Muscle of leg (tissue), 3 donors: ENCODE measurements at regions not wholly inside any gene's neighbourhood (a gene's known extent, or its start where the extent isn't known, plus 50 kb on each side); places are given as distances from the start of the nearest gene placed in this dataset.

Source experiments
- DNase-seq: peaks from one replicate; pipeline ENCODE4 v3.0.0; 2013
- H3K27ac ChIP-seq: one replicate; pipeline ENCODE4 v1.5.1; 2013; ENCODE audit warnings: mild to moderate bottlenecking, low read length, control low read depth
- H3K27me3 ChIP-seq: one replicate; pipeline ENCODE4 v1.6.1; 2013; ENCODE audit warnings: low read length; ENCODE audit not compliant: control insufficient read depth, insufficient read depth
- H3K36me3 ChIP-seq: one replicate; pipeline ENCODE4 v1.6.1; 2013; ENCODE audit warnings: low read length; ENCODE audit not compliant: control insufficient read depth, insufficient read depth
- H3K4me1 ChIP-seq: one replicate; pipeline ENCODE4 v1.6.1; 2013; ENCODE audit warnings: low read length; ENCODE audit not compliant: control insufficient read depth, insufficient read depth
- H3K4me3 ChIP-seq: one replicate; pipeline ENCODE4 v1.5.1; 2013; ENCODE audit warnings: low read length, control low read depth
- H3K9me3 ChIP-seq: replicated peaks from 2 replicates; pipeline ENCODE4 v1.6.1; 2013; ENCODE audit warnings: low read depth, low read length; ENCODE audit not compliant: control insufficient read depth
- WGBS: methylation state at CpG from one replicate; pipeline ENCODE4 v1.1.5; 2013; ENCODE audit warnings: missing lambda C conversion rate; ENCODE audit not compliant: insufficient coverage; 5-methylcytosine and 5-hydroxymethylcytosine counted together

DNA sequence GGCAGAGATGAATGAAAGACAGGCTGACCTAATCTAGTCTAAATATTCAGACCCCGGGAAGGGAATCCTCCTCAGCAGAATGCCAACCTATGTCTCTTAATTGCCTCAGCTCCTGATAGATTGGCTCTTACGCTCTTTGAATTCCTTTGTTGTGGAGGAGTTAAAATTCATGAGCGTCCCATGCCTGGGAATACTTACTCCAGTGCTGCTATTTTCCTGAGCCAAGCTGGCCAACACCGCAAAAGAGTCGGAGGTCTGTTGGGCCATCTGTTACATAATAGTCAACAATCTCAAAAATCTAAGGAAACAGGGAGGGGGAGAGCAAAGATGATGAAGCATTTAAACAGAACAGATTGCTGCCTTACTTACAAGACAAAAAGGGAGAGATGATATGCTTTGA, 182.8 kb downstream of the ASCL1 start:
- H3K27ac ChIP-seq = no peak overlapping the region
- no CpG with 5 or more reads among the region's 5 CpGs for WGBS
- no peaks in the 10 kb centered on the region for H3K27me3 ChIP-seq
- H3K4me3 ChIP-seq = no peak overlapping the region
- H3K36me3 ChIP-seq = no peaks in the 10 kb centered on the region
- no peaks in the 10 kb centered on the region for H3K4me1 ChIP-seq
- DNase-seq = no peak
- H3K9me3 ChIP-seq = no peaks in the 10 kb centered on the region

- no peaks in the 10 kb centered on the region for H3K27me3 ChIP-seq
- H3K4me3 ChIP-seq = no peak overlapping the region
- no peaks in the 10 kb centered on the region for H3K4me1 ChIP-seq
- no peak for DNase-seq
- H3K9me3 ChIP-seq = no peaks in the 10 kb centered on the region
- H3K36me3 ChIP-seq = no peaks in the 10 kb centered on the region
- 84% methylated on average over 4 of the region's 5 CpGs for WGBS
- no peak overlapping the region for H3K27ac ChIP-seq
These were observed 186.8 kb downstream of the ASCL1 start for GRCh38 chr12:103144278-103144677.

GRCh38 chr12:103160622-103161021, 203.1 kb downstream of the ASCL1 start:
- 71% methylated on average over 1 of the region's 2 CpGs for WGBS
- no peaks in the 10 kb centered on the region for H3K27me3 ChIP-seq
- H3K36me3 ChIP-seq = no peaks in the 10 kb centered on the region
- H3K27ac ChIP-seq = no peak overlapping the region
- DNase-seq = no peak
- H3K4me3 ChIP-seq = no peak overlapping the region
- no peaks in the 10 kb centered on the region for H3K9me3 ChIP-seq
- H3K4me1 ChIP-seq = no peaks in the 10 kb centered on the region

DNA sequence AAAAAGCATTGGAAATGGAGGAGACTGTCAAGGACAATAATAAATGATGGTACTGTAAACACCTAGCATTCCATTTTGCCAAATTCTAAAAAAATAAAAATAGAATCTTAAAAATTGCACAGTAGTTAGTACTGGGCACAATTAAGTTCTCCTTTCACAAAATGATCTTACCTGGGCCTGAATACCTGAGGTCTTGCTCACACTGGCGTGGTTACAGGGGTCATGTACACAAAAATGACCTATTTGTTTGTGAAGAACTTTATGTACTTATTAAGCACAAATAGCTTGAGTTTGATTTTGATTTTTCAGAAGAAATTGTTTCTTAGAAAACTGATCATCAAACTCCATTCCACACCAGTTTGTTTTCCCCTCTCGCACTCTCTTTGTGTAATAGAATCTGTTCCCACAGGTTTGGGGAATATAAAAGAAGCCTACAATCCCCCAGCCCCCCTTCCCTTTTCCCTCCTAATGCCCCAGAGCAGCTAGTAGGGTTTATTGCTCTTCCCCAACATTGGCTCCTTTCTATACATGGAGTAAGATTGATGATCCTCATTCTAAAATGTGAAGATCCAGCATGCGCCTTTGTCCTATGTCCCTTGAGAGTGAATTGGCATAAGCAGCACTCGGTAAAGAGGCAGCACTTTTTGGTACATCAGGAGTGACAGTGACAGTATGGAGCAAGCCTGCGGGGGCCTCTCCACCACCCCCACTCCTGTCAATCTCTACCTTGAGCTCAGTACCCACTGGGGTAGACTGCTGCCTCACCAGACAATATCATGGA, 204.3 kb downstream of the ASCL1 start:
- H3K4me1 ChIP-seq = no peaks in the 10 kb centered on the region
- no peaks in the 10 kb centered on the region for H3K36me3 ChIP-seq
- H3K27me3 ChIP-seq = no peaks in the 10 kb centered on the region
- H3K27ac ChIP-seq = no peak overlapping the region
- WGBS = no CpG with 5 or more reads among the region's 5 CpGs
- DNase-seq = no peak
- no peak overlapping the region for H3K4me3 ChIP-seq
- H3K9me3 ChIP-seq = no peaks in the 10 kb centered on the region

DNA sequence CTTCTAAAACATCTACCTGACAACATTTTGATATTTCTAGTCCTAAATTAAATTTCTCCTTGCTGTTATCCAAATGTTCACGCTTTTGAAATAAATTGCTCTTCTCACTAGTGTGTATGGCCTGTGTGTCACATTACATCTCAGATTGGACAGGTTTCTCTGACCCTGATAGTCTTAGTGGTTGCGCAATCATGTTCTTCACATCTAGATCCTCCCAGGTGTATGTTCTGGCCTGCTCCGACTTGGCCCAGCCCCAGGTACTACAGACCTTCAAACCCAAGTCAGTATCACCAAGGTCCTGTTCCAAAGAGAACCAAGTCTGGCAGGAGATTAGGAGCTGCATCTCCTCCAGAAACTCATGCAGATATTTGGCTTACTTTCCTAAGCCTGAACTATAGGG, 209.5 kb downstream of the ASCL1 start:
- Histone ChIP-seq H3K9me3 (no peaks in the 10 kb centered on the region), H3K4me3 (no peak overlapping the region), H3K27me3 (no peaks in the 10 kb centered on the region), H3K27ac (no peak overlapping the region), H3K4me1 (no peaks in the 10 kb centered on the region), H3K36me3 (no peaks in the 10 kb centered on the region)
- 78% methylated on average over 2 of the region's 3 CpGs for WGBS
- DNase-seq = no peak

DNA sequence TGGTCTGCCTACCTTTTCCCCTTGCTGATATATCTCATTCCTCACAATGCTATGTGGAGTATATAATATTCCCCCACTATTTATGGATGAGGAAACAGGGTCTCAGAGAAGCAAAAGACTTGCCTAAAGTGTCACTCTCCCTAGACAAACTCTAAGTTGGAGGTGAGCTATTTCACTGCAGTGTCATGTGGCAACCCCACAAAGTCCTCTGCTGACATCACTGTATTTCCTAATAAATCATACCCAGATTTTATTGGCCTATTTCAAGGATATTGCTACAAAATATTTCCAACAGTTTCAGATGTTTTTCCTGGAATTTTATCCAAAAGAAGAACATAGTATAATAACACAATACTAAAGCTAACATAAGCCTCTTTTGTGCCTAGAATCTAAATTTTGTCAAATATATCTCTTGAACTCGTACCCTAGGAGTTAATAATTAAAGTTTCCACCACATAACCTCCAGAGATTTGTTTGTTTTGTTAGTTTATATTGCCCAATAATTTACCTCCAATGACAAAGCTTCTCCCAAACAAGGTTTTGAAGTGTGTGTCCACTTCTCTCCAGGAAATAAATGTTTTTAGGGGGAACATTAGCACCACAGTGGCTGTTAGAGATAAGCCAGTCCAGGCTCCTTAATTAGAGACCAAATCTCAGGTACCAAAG, 215.1 kb downstream of the ASCL1 start:
- H3K9me3 ChIP-seq = no peaks in the 10 kb centered on the region
- no peaks in the 10 kb centered on the region for H3K36me3 ChIP-seq
- no peaks in the 10 kb centered on the region for H3K27me3 ChIP-seq
- H3K27ac ChIP-seq = no peak overlapping the region
- H3K4me3 ChIP-seq = no peak overlapping the region
- DNase-seq = no peak
- no CpG with 5 or more reads among the region's 1 CpG for WGBS
- no peaks in the 10 kb centered on the region for H3K4me1 ChIP-seq

DNA sequence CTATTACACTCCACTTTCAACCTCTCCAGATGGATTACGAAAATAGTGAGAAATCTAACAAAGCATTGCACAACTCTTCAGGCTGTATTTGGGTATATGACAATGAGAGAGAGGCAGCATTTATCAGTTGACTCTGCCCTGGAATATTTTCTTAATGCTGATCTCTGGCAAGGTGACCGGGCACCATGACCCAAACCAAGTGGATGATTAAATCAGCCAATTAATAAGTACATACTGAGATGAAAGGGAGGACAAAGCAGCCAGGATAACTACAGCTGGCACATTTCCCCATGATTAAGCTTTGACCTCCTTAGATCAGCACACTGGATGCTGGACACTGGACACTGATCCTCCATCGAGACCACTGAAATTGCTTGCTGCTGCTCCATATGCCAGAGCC, 218.2 kb downstream of the ASCL1 start:
- no peak overlapping the region for H3K4me3 ChIP-seq
- H3K36me3 ChIP-seq = no peaks in the 10 kb centered on the region
- no peak for DNase-seq
- WGBS = 80% methylated on average over 1 of the region's 3 CpGs
- H3K27ac ChIP-seq = no peak overlapping the region
- H3K9me3 ChIP-seq = no peaks in the 10 kb centered on the region
- H3K27me3 ChIP-seq = no peaks in the 10 kb centered on the region
- no peaks in the 10 kb centered on the region for H3K4me1 ChIP-seq

DNA sequence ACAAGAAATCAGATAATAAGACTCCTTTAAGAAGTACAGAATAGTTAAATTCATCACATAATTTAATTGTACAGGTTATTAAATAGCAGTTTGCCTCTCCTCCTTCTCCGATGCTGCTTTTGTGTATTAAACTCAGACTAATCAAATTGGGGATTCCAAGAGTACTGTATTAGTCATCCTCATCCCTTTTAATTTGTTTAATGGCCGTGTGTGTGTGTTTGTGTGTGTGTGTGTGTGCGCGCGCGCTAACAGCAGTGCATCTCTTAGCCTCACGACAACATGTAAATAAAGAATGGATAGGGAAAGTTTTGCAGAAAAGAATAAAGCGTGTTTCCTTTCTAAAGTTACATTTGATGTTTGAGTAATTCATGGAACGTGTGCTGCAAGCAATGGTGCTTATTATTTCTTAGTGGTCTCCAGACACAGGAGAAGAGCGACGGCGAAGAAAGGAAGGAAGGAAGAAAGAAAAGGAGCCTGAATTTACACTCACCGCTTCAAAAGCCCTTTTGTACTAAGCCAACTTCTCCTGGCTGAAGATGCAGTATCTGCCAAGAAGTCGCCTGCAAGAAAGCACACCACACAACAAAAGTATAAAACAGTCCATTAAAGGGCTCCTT, 220.3 kb downstream of the ASCL1 start:
- H3K36me3 ChIP-seq = no peaks in the 10 kb centered on the region
- H3K4me3 ChIP-seq = no peak overlapping the region
- no peaks in the 10 kb centered on the region for H3K9me3 ChIP-seq
- no peak for DNase-seq
- H3K27me3 ChIP-seq = no peaks in the 10 kb centered on the region
- no peaks in the 10 kb centered on the region for H3K4me1 ChIP-seq
- 78% methylated on average over 5 of the region's 14 CpGs for WGBS
- no peak overlapping the region for H3K27ac ChIP-seq

DNA sequence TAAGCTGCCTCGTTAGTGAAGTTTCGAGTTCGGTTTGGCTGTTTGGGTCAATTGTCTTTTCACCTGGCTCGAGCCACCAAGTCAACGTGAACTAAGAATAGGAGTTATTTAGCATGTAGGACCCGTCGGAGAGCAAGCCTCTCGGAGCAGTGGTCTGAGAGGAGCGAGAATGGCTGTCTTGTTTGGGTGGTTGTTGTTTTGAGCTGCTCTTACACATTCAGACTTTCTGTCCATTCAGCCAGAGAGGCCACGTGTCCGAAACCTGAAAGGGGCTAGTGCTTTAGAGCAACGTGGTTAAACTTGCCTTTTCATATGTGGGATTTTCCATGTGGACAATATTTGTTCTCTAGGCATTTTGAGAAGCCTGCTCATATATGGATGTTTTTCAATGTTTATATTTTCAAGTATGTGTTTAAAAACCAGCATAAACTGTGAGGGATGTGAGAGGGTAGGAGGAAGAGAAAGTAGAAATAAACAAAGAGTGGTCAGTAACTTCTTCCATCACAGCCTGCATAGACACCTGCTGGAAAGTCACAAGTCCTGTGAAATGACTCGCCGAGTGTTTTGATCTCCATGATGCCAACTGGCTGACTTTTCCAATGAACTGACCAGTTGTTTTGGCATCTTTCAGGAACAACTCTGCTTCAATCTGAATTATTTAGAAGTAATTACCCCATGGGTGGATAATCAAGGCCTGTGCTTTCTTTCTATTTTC, 221.0 kb downstream of the ASCL1 start:
- no peaks in the 10 kb centered on the region for H3K9me3 ChIP-seq
- no peak for DNase-seq
- no peak overlapping the region for H3K27ac ChIP-seq
- no peak overlapping the region for H3K4me3 ChIP-seq
- no peaks in the 10 kb centered on the region for H3K36me3 ChIP-seq
- H3K27me3 ChIP-seq = no peaks in the 10 kb centered on the region
- H3K4me1 ChIP-seq = no peaks in the 10 kb centered on the region
- 89% methylated on average over 5 of the region's 14 CpGs for WGBS
